GM12878 (cell line): ENCODE measurements at regions not wholly inside any gene's neighbourhood (a gene's known extent, or its start where the extent isn't known, plus 50 kb on each side); places are given as distances from the start of the nearest gene placed in this dataset.

Experiments used
- ATAC-seq: fragments of 200-7000 bp; cut with Tn5 transposase; 3 replicates; pipeline ENCODE4 v1.9.1; 2020; ENCODE audit warnings: mild to moderate bottlenecking, moderate library complexity
- BruUV-seq: library from RNA; stranded (reverse); fragments of 400-500 nt; replicated peaks from 2 replicates; lab custom pipeline; 2021; lab: Mats Ljungman, UMichigan
- CTCF ChIA-PET: fragments of 300-600 bp; sonication (Branson Sonifier 250); formaldehyde crosslinking; extraction: SDS; loops from one replicate; lab custom pipeline; 2021; ENCODE audit warnings: inconsistent platforms; lab: Yijun Ruan, JAX
- POLR2A ChIA-PET: fragments of 350-600 bp; formaldehyde crosslinking; extraction: SDS; loops from one replicate; lab custom pipeline; 2021; ENCODE audit warnings: inconsistent platforms; lab: Charles Lee
- RAD21 ChIA-PET: fragments of 300-600 bp; sonication (Branson Sonifier 250); formaldehyde crosslinking; loops from one replicate; lab custom pipeline; 2023; ENCODE audit warnings: antibody characterized with exemption; ENCODE audit not compliant: unreplicated experiment; lab: Charles Lee
- SMC1A ChIA-PET: fragments of 300-600 bp; sonication (Branson Sonifier 250); formaldehyde crosslinking; loops from one replicate; lab custom pipeline; 2023; ENCODE audit not compliant: unreplicated experiment, uncharacterized antibody; lab: Charles Lee
- DNase-seq: peaks from one replicate; pipeline ENCODE4 v3.0.0-alpha.2; 2011; ENCODE audit warnings: low read depth, low spot score
- FAIRE-seq: peaks from 3 replicates; lab custom pipeline; 2011; peaks lifted over from hg19 to GRCh38; lab: Jason Lieb, UNC
- H2AFZ ChIP-seq: 2 replicates; pipeline ENCODE4 v1.6.0; 2011; ENCODE audit warnings: low read depth, low read length, control low read depth; ENCODE audit not compliant: control insufficient read depth
- H3K27ac ChIP-seq: 2 replicates; pipeline ENCODE4 v1.5.1; 2011; ENCODE audit warnings: control low read depth; ENCODE audit not compliant: control insufficient read depth, insufficient read depth
- H3K27me3 ChIP-seq, 2 experiments: replicated peaks in 1 of 2; 2 replicates each; pipeline versions ENCODE4 v1.6.0 to v1.6.1; 2011; ENCODE audit warnings: low read length in 1 of 2; ENCODE audit not compliant: control insufficient read depth in 2 of 2, insufficient read depth in 2 of 2
- H3K36me3 ChIP-seq, 2 experiments: 2 replicates each; pipeline ENCODE4 v1.5.1; 2011; ENCODE audit warnings: low read length in 1 of 2; ENCODE audit not compliant: control insufficient read depth in 2 of 2, insufficient read depth in 2 of 2
- H3K4me1 ChIP-seq: 2 replicates; pipeline ENCODE4 v1.6.1; 2011; ENCODE audit warnings: mild to moderate bottlenecking, low read length, moderate library complexity, mixed read lengths; ENCODE audit not compliant: control insufficient read depth, insufficient read depth
- H3K4me2 ChIP-seq: 2 replicates; pipeline ENCODE4 v1.6.0; 2011; ENCODE audit warnings: control low read depth; ENCODE audit not compliant: control insufficient read depth, insufficient read depth
- H3K4me3 ChIP-seq: fragments of 200-600 bp; sonication (generic); 2 replicates; pipeline ENCODE4 v1.5.1; 2016
- H3K79me2 ChIP-seq: 2 replicates; pipeline ENCODE4 v1.6.0; 2011; ENCODE audit warnings: low read length; ENCODE audit not compliant: control insufficient read depth, insufficient read depth
- H3K9ac ChIP-seq: 2 replicates; pipeline ENCODE4 v1.8.0; 2011; ENCODE audit warnings: low read length, control low read depth, mixed read lengths; ENCODE audit not compliant: control insufficient read depth, insufficient read depth
- H3K9me3 ChIP-seq: replicated peaks from 3 replicates; pipeline ENCODE4 v1.5.1; 2011; ENCODE audit warnings: mild to moderate bottlenecking, low read length; ENCODE audit not compliant: control insufficient read depth, insufficient read depth
- H4K20me1 ChIP-seq: 2 replicates; pipeline ENCODE4 v1.6.0; 2011; ENCODE audit not compliant: control insufficient read depth, insufficient read depth
- ASH2L ChIP-seq: fragments of 300-600, 200-600 bp; sonication (generic); IDR thresholded peaks from 2 replicates; pipeline ENCODE4 v1.6.1; 2017; ENCODE audit warnings: low read depth, mild to moderate bottlenecking, borderline replicate concordance
- FOS ChIP-seq: IDR thresholded peaks from 3 replicates; pipeline ENCODE4 v1.6.1; 2011; ENCODE audit warnings: borderline replicate concordance; ENCODE audit not compliant: insufficient read length; ENCODE audit errors: extremely low read depth
- IKZF1 ChIP-seq: fragments of 450-650 bp; conservative IDR thresholded peaks from 2 replicates; pipeline ENCODE4 v1.6.1; 2017; ENCODE audit warnings: antibody characterized with exemption, mild to moderate bottlenecking
- JUNB ChIP-seq: IDR thresholded peaks from 2 replicates; pipeline ENCODE4 v1.6.1; 2016; ENCODE audit warnings: antibody characterized with exemption, mild to moderate bottlenecking
- MEF2B ChIP-seq: fragments of 450-650 bp; IDR thresholded peaks from 2 replicates; pipeline ENCODE4 v1.6.1; 2018; ENCODE audit warnings: mild to moderate bottlenecking, moderate library complexity; ENCODE audit not compliant: partially characterized antibody, poor library complexity, severe bottlenecking
- MTA2 ChIP-seq: fragments of 450-650 bp; IDR thresholded peaks from 2 replicates; pipeline ENCODE4 v1.6.1; 2016; ENCODE audit warnings: low read depth, mild to moderate bottlenecking, moderate library complexity
- MTA3 ChIP-seq: IDR thresholded peaks from 2 replicates; pipeline ENCODE4 v1.6.1; 2012; ENCODE audit warnings: low read length, inconsistent platforms, borderline replicate concordance
- NR2C1 ChIP-seq: fragments of 450-650 bp; IDR thresholded peaks from 2 replicates; pipeline ENCODE4 v1.6.1; 2017; ENCODE audit warnings: antibody characterized with exemption, mild to moderate bottlenecking, moderate library complexity
- NR2F1 ChIP-seq: fragments of 450-650 bp; conservative IDR thresholded peaks from 2 replicates; pipeline ENCODE4 v1.6.1; 2017; ENCODE audit warnings: mild to moderate bottlenecking
- POLR2AphosphoS5 ChIP-seq: IDR thresholded peaks from 2 replicates; pipeline ENCODE4 v1.6.1; 2011; ENCODE audit warnings: mild to moderate bottlenecking, low read length, inconsistent platforms
- YBX1 ChIP-seq: fragments of 450-650 bp; IDR thresholded peaks from 2 replicates; pipeline ENCODE4 v1.6.1; 2016; ENCODE audit warnings: antibody characterized with exemption
- ZNF622 ChIP-seq: fragments of 450-650 bp; IDR thresholded peaks from 2 replicates; pipeline ENCODE4 v1.6.1; 2017; ENCODE audit warnings: mild to moderate bottlenecking, inconsistent platforms
- ZSCAN29 ChIP-seq: fragments of 450-650 bp; IDR thresholded peaks from 2 replicates; pipeline ENCODE4 v1.6.1; 2017; ENCODE audit warnings: mild to moderate bottlenecking, moderate library complexity
- WGBS: methylation state at CpG from one replicate; pipeline ENCODE4 v1.1.6; 2016; ENCODE audit warnings: low lambda C conversion rate; ENCODE audit not compliant: insufficient replicate concordance, insufficient coverage; ENCODE audit errors: missing lambda C conversion rate; 5-methylcytosine and 5-hydroxymethylcytosine counted together
- in situ Hi-C: fragments of 300-500 bp; cut with MboI; formaldehyde crosslinking; loops from 9 replicates; pipeline ENCODE4 v1.14.3; 2018; ENCODE audit warnings: mixed read lengths
- intact Hi-C: fragments of 100-400 bp; cut with micrococcal nuclease; formaldehyde crosslinking; loops from one replicate; pipeline ENCODE4 v1.14.2; 2022; ENCODE audit not compliant: unreplicated experiment
- TF ChIP-seq, protein P1 (sequence below): fragments of 150-350 bp; IDR thresholded peaks from 2 replicates; pipeline ENCODE4 v1.6.1; 2014; ENCODE audit warnings: mild to moderate bottlenecking, low read depth, low read length
- TF ChIP-seq, protein P2 (sequence below): IDR thresholded peaks from 2 replicates; pipeline ENCODE4 v1.6.1; 2011; ENCODE audit warnings: mild to moderate bottlenecking, low read depth, low read length, moderate library complexity; ENCODE audit not compliant: insufficient replicate concordance
- TF ChIP-seq, protein P3 (sequence below): fragments of 450-650 bp; IDR thresholded peaks from 2 replicates; pipeline ENCODE4 v1.6.1; 2017; ENCODE audit warnings: low read depth, mild to moderate bottlenecking, moderate library complexity
- TF ChIP-seq, protein P4 (sequence below): IDR thresholded peaks from 2 replicates; pipeline ENCODE4 v1.6.1; 2012; ENCODE audit warnings: mild to moderate bottlenecking, low read depth, low read length
- TF ChIP-seq, protein P5 (sequence below): fragments of 450-650 bp; IDR thresholded peaks from 2 replicates; pipeline ENCODE4 v1.6.1; 2017; ENCODE audit warnings: borderline replicate concordance

- TF ChIP-seq YBX1 (no peak), MEF2B (no peak), ZSCAN29 (no peak), ASH2L (no peak), IKZF1 (no peak), JUNB (no peak), NR2C1 (no peak), MTA2 (no peak), ZNF622 (no peak), MTA3 (no peak), FOS (no peak), NR2F1 (no peak), POLR2AphosphoS5 (no peak)
- TF ChIP-seq, protein P1, sequence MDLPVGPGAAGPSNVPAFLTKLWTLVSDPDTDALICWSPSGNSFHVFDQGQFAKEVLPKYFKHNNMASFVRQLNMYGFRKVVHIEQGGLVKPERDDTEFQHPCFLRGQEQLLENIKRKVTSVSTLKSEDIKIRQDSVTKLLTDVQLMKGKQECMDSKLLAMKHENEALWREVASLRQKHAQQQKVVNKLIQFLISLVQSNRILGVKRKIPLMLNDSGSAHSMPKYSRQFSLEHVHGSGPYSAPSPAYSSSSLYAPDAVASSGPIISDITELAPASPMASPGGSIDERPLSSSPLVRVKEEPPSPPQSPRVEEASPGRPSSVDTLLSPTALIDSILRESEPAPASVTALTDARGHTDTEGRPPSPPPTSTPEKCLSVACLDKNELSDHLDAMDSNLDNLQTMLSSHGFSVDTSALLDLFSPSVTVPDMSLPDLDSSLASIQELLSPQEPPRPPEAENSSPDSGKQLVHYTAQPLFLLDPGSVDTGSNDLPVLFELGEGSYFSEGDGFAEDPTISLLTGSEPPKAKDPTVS = no peak
- TF ChIP-seq, protein P2, sequence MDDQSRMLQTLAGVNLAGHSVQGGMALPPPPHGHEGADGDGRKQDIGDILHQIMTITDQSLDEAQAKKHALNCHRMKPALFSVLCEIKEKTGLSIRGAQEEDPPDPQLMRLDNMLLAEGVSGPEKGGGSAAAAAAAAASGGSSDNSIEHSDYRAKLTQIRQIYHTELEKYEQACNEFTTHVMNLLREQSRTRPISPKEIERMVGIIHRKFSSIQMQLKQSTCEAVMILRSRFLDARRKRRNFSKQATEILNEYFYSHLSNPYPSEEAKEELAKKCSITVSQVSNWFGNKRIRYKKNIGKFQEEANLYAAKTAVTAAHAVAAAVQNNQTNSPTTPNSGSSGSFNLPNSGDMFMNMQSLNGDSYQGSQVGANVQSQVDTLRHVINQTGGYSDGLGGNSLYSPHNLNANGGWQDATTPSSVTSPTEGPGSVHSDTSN = no peak
- TF ChIP-seq, protein P3, sequence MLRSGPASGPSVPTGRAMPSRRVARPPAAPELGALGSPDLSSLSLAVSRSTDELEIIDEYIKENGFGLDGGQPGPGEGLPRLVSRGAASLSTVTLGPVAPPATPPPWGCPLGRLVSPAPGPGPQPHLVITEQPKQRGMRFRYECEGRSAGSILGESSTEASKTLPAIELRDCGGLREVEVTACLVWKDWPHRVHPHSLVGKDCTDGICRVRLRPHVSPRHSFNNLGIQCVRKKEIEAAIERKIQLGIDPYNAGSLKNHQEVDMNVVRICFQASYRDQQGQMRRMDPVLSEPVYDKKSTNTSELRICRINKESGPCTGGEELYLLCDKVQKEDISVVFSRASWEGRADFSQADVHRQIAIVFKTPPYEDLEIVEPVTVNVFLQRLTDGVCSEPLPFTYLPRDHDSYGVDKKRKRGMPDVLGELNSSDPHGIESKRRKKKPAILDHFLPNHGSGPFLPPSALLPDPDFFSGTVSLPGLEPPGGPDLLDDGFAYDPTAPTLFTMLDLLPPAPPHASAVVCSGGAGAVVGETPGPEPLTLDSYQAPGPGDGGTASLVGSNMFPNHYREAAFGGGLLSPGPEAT = no peak
- TF ChIP-seq, protein P4, sequence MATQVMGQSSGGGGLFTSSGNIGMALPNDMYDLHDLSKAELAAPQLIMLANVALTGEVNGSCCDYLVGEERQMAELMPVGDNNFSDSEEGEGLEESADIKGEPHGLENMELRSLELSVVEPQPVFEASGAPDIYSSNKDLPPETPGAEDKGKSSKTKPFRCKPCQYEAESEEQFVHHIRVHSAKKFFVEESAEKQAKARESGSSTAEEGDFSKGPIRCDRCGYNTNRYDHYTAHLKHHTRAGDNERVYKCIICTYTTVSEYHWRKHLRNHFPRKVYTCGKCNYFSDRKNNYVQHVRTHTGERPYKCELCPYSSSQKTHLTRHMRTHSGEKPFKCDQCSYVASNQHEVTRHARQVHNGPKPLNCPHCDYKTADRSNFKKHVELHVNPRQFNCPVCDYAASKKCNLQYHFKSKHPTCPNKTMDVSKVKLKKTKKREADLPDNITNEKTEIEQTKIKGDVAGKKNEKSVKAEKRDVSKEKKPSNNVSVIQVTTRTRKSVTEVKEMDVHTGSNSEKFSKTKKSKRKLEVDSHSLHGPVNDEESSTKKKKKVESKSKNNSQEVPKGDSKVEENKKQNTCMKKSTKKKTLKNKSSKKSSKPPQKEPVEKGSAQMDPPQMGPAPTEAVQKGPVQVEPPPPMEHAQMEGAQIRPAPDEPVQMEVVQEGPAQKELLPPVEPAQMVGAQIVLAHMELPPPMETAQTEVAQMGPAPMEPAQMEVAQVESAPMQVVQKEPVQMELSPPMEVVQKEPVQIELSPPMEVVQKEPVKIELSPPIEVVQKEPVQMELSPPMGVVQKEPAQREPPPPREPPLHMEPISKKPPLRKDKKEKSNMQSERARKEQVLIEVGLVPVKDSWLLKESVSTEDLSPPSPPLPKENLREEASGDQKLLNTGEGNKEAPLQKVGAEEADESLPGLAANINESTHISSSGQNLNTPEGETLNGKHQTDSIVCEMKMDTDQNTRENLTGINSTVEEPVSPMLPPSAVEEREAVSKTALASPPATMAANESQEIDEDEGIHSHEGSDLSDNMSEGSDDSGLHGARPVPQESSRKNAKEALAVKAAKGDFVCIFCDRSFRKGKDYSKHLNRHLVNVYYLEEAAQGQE = no peak
- TF ChIP-seq, protein P5, sequence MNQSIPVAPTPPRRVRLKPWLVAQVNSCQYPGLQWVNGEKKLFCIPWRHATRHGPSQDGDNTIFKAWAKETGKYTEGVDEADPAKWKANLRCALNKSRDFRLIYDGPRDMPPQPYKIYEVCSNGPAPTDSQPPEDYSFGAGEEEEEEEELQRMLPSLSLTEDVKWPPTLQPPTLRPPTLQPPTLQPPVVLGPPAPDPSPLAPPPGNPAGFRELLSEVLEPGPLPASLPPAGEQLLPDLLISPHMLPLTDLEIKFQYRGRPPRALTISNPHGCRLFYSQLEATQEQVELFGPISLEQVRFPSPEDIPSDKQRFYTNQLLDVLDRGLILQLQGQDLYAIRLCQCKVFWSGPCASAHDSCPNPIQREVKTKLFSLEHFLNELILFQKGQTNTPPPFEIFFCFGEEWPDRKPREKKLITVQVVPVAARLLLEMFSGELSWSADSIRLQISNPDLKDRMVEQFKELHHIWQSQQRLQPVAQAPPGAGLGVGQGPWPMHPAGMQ = no peak
- TF ChIP-seq, all 136 proteins: peak for 0
- Histone ChIP-seq H2AFZ (no peak overlapping the region), H3K36me3 (no peaks in the 10 kb centered on the region), H3K9ac (no peak overlapping the region), H3K27me3 (no peaks in the 10 kb centered on the region; a peak in 1 of 4 replicates), H3K79me2 (no peaks in the 10 kb centered on the region), H3K4me1 (no peaks in the 10 kb centered on the region), H3K9me3 (no peaks in the 10 kb centered on the region), H4K20me1 (no peaks in the 10 kb centered on the region), H3K4me2 (no peak overlapping the region), H3K27ac (no peak overlapping the region), H3K4me3 (no peak overlapping the region)
- no TSS peak for BruUV-seq
- DNase-seq (no peak), FAIRE-seq (no peak), ATAC-seq (no peak)
- intact Hi-C loops = no loop called here
- ChIA-PET RAD21 (no interaction called here), POLR2A (no interaction called here), CTCF (no interaction called here), SMC1A (no interaction called here)
- WGBS = 35% methylated on average over 6 of the region's 6 CpGs
- in situ Hi-C loops = no loop called here
These were observed 544.5 kb downstream of the BNC2 start for GRCh38 chr9:16325966-16326365.
